CD14-positive monocyte (primary cell): ENCODE measurements at regions not wholly inside any gene's neighbourhood (a gene's known extent, or its start where the extent isn't known, plus 50 kb on each side); places are given as distances from the start of the nearest gene placed in this dataset.

ENCODE experiments used
- DNase-seq, 3 donors: peaks; one replicate each; pipeline ENCODE4 v3.0.0-alpha.2; 2011 to 2022
- H2AFZ ChIP-seq: 2 replicates; pipeline ENCODE4 v1.6.0; 2012; ENCODE audit warnings: mild to moderate bottlenecking, low read depth, low read length, inconsistent platforms; ENCODE audit not compliant: insufficient read depth, poor library complexity, severe bottlenecking
- H3K27ac ChIP-seq, 2 donors: 1 replicate in 1 of 2; 2 replicates in 1 of 2; pipeline ENCODE4 v1.5.1; 2012 to 2013; ENCODE audit warnings: low read length in 2 of 2, control low read depth in 1 of 2, inconsistent platforms in 1 of 2, low read depth in 1 of 2, mild to moderate bottlenecking in 1 of 2
- H3K27me3 ChIP-seq, 2 donors: one replicate each; pipeline versions ENCODE4 v1.6.0 to v1.6.1; 2011 to 2013; ENCODE audit warnings: low read length in 2 of 2; ENCODE audit not compliant: control insufficient read depth in 2 of 2, insufficient read depth in 2 of 2
- H3K36me3 ChIP-seq, 2 donors: replicated peaks in 1 of 2; 1 replicate in 1 of 2; 2 replicates in 1 of 2; pipeline versions ENCODE4 v1.5.1 to v1.6.1; 2012 to 2013; ENCODE audit warnings: low read length in 2 of 2, control low read depth in 1 of 2, inconsistent platforms in 1 of 2, mild to moderate bottlenecking in 1 of 2; ENCODE audit not compliant: insufficient read depth in 2 of 2, control insufficient read depth in 1 of 2
- H3K4me1 ChIP-seq, 2 donors: 1 replicate in 1 of 2; 2 replicates in 1 of 2; pipeline versions ENCODE4 v1.5.1 to v1.6.1; 2012 to 2013; ENCODE audit warnings: low read length in 2 of 2, control low read depth in 1 of 2, inconsistent platforms in 1 of 2, mild to moderate bottlenecking in 1 of 2, moderate library complexity in 1 of 2; ENCODE audit not compliant: insufficient read depth in 2 of 2, control insufficient read depth in 1 of 2
- H3K4me2 ChIP-seq: replicated peaks from 2 replicates; pipeline ENCODE3; 2012; ENCODE audit warnings: low read length, moderate library complexity, mild to moderate bottlenecking; ENCODE audit not compliant: poor library complexity, severe bottlenecking; ENCODE audit errors: extremely low read depth
- H3K4me3 ChIP-seq, 3 experiments: fragments of 200-600 bp in 1 of 3; sonication (generic) in 1 of 3; replicated peaks in 1 of 3; 1 replicate in 2 of 3; 2 replicates in 1 of 3; pipeline ENCODE4 v1.5.1; 2011 to 2013; ENCODE audit warnings: low read length in 3 of 3, mild to moderate bottlenecking in 3 of 3, control low read depth in 2 of 3, low read depth in 2 of 3, inconsistent platforms in 1 of 3, moderate library complexity in 1 of 3
- H3K79me2 ChIP-seq: 2 replicates; pipeline ENCODE4 v1.6.0; 2012; ENCODE audit warnings: mild to moderate bottlenecking, control low read depth, inconsistent platforms, low read length, moderate library complexity; ENCODE audit not compliant: insufficient read depth
- H3K9ac ChIP-seq: 2 replicates; pipeline ENCODE4 v1.6.0; 2017; ENCODE audit warnings: low read length, mild to moderate bottlenecking; ENCODE audit not compliant: insufficient read depth, poor library complexity, severe bottlenecking
- H3K9me3 ChIP-seq, 2 donors: replicated peaks in 1 of 2; 1 replicate in 1 of 2; 2 replicates in 1 of 2; pipeline versions ENCODE4 v1.5.1 to v1.6.1; 2012 to 2013; ENCODE audit warnings: low read length in 2 of 2, control low read depth in 1 of 2; ENCODE audit not compliant: control insufficient read depth in 1 of 2, insufficient read depth in 1 of 2
- H4K20me1 ChIP-seq: 2 replicates; pipeline ENCODE4 v1.6.0; 2012; ENCODE audit warnings: mild to moderate bottlenecking, low read length, control low read depth, moderate library complexity; ENCODE audit not compliant: insufficient read depth
- H3K27ac Mint-ChIP-seq, 7 donors: one replicate each; pipeline ENCODE4 v1.8.0; 2020; ENCODE audit warnings: mild to moderate bottlenecking in 7 of 7, mixed read lengths in 7 of 7, moderate library complexity in 6 of 7, inconsistent platforms in 2 of 7
- H3K27me3 Mint-ChIP-seq, 3 donors: one replicate each; pipeline ENCODE4 v1.8.0; 2021 to 2022; ENCODE audit warnings: low read depth in 3 of 3, mild to moderate bottlenecking in 3 of 3, mixed read lengths in 3 of 3, moderate library complexity in 3 of 3, inconsistent platforms in 1 of 3
- H3K36me3 Mint-ChIP-seq, 2 donors: one replicate each; pipeline ENCODE4 v1.8.0; 2020; ENCODE audit warnings: mixed read lengths in 2 of 2, inconsistent platforms in 1 of 2, mild to moderate bottlenecking in 1 of 2
- H3K4me1 Mint-ChIP-seq: one replicate; pipeline ENCODE4 v1.8.0; 2020; ENCODE audit warnings: mild to moderate bottlenecking, mixed read lengths
- H3K4me3 Mint-ChIP-seq, 2 donors: one replicate each; pipeline ENCODE4 v1.8.0; 2020; ENCODE audit warnings: mild to moderate bottlenecking in 2 of 2, mixed read lengths in 2 of 2, moderate library complexity in 1 of 2
- H3K9me3 Mint-ChIP-seq, 7 donors: one replicate each; pipeline ENCODE4 v1.8.0; 2020 to 2022; ENCODE audit warnings: mixed read lengths in 7 of 7, mild to moderate bottlenecking in 6 of 7, moderate library complexity in 6 of 7, inconsistent platforms in 2 of 7
- WGBS: methylation state at CpG from one replicate; pipeline ENCODE4 v1.1.5; 2013; ENCODE audit warnings: missing lambda C conversion rate; ENCODE audit not compliant: insufficient coverage; 5-methylcytosine and 5-hydroxymethylcytosine counted together
- intact Hi-C, 2 donors: fragments of 100-400 bp; cut with micrococcal nuclease; formaldehyde crosslinking; loops; one replicate each; pipeline versions ENCODE4 v1.15.0 to v1.15.1; 2023
- TF ChIP-seq, protein P1 (sequence below): fragments of 200-600 bp; IDR thresholded peaks from one replicate; pipeline ENCODE4 v1.8.0; 2022; ENCODE audit warnings: antibody characterized with exemption, mild to moderate bottlenecking

GRCh38 chr6:130298258-130298657 lies 67.6 kb upstream of the TMEM200A start:
- H3K4me1 Mint-ChIP-seq = no peaks in the 10 kb centered on the region
- H3K27me3 ChIP-seq = no peaks in the 10 kb centered on the region
- TF ChIP-seq, protein P1, sequence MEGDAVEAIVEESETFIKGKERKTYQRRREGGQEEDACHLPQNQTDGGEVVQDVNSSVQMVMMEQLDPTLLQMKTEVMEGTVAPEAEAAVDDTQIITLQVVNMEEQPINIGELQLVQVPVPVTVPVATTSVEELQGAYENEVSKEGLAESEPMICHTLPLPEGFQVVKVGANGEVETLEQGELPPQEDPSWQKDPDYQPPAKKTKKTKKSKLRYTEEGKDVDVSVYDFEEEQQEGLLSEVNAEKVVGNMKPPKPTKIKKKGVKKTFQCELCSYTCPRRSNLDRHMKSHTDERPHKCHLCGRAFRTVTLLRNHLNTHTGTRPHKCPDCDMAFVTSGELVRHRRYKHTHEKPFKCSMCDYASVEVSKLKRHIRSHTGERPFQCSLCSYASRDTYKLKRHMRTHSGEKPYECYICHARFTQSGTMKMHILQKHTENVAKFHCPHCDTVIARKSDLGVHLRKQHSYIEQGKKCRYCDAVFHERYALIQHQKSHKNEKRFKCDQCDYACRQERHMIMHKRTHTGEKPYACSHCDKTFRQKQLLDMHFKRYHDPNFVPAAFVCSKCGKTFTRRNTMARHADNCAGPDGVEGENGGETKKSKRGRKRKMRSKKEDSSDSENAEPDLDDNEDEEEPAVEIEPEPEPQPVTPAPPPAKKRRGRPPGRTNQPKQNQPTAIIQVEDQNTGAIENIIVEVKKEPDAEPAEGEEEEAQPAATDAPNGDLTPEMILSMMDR = no peak
- H3K4me2 ChIP-seq = no peak overlapping the region
- no peak overlapping the region for H2AFZ ChIP-seq
- H3K9me3 ChIP-seq = peaks cover 0 to 8% of the 10 kb centered on the region in 2 donors
- no peak overlapping the region for H3K27ac ChIP-seq
- no peaks in the 10 kb centered on the region for H4K20me1 ChIP-seq
- H3K9ac ChIP-seq = no peak overlapping the region
- no peak for DNase-seq
- intact Hi-C loops = no loop called here
- H3K36me3 ChIP-seq = no peaks in the 10 kb centered on the region
- H3K79me2 ChIP-seq = no peaks in the 10 kb centered on the region
- no peak overlapping the region for H3K4me3 ChIP-seq
- H3K27ac Mint-ChIP-seq = no peak overlapping the region
- WGBS = no CpG with 5 or more reads among the region's 6 CpGs
- peaks cover 0 to 7% (median 3%) of the 10 kb centered on the region in 7 donors for H3K9me3 Mint-ChIP-seq
- no peaks in the 10 kb centered on the region for H3K36me3 Mint-ChIP-seq
- H3K4me3 Mint-ChIP-seq = no peak overlapping the region
- H3K27me3 Mint-ChIP-seq = peaks cover 0 to 1% (median 0%) of the 10 kb centered on the region in 3 donors
- H3K4me1 ChIP-seq = no peaks in the 10 kb centered on the region

DNA sequence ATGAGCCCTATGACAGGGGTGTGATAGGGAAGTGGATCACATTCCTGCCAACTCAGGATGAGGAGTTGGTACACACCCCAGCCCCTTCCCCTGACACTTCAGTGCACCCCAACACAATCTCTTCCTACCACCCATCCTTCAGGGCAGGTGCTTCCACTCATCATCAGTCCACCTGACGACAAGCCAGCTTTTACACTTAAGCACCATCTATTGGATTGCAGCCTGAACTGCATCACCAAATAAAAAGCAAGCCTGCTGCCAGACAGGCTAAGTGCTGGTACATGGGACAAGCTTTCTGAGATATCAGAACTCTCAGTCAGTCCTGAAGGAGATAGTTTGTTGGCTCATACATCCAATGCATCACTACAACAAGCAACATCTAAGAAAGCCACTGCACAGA lies 69.0 kb upstream of the TMEM200A start:
- H3K4me1 Mint-ChIP-seq = no peaks in the 10 kb centered on the region
- H3K9me3 ChIP-seq = peaks cover 0 to 8% of the 10 kb centered on the region in 2 donors
- no peaks in the 10 kb centered on the region for H3K36me3 Mint-ChIP-seq
- H4K20me1 ChIP-seq = no peaks in the 10 kb centered on the region
- no peaks in the 10 kb centered on the region for H3K36me3 ChIP-seq
- no peak overlapping the region for H3K4me2 ChIP-seq
- no peak overlapping the region for H3K4me3 ChIP-seq
- H3K27ac ChIP-seq = no peak overlapping the region
- H3K27me3 ChIP-seq = no peaks in the 10 kb centered on the region
- H3K27me3 Mint-ChIP-seq = peaks cover 0 to 1% (median 0%) of the 10 kb centered on the region in 3 donors
- no peaks in the 10 kb centered on the region for H3K4me1 ChIP-seq
- H2AFZ ChIP-seq = no peak overlapping the region
- no peak overlapping the region for H3K9ac ChIP-seq
- 92% methylated on average over 1 of the region's 1 CpG for WGBS
- H3K4me3 Mint-ChIP-seq = no peak overlapping the region
- peaks cover 0 to 7% (median 3%) of the 10 kb centered on the region in 7 donors for H3K9me3 Mint-ChIP-seq
- no peak overlapping the region for H3K27ac Mint-ChIP-seq
- TF ChIP-seq, protein P1 = no peak
- no peaks in the 10 kb centered on the region for H3K79me2 ChIP-seq
- intact Hi-C loops = no loop called here
- no peak for DNase-seq
